ENCODE measurements at regions not wholly inside any gene's neighbourhood (a gene's known extent, or its start where the extent isn't known, plus 50 kb on each side); places are given as distances from the start of the nearest gene placed in this dataset.

- FAIRE-seq (no peak), DNase-seq (ENCODE audit: low spot score) (no peak)
Measured at GRCh38 chr1:101290922-101291561, 54.2 kb downstream of the S1PR1 start.

DNA sequence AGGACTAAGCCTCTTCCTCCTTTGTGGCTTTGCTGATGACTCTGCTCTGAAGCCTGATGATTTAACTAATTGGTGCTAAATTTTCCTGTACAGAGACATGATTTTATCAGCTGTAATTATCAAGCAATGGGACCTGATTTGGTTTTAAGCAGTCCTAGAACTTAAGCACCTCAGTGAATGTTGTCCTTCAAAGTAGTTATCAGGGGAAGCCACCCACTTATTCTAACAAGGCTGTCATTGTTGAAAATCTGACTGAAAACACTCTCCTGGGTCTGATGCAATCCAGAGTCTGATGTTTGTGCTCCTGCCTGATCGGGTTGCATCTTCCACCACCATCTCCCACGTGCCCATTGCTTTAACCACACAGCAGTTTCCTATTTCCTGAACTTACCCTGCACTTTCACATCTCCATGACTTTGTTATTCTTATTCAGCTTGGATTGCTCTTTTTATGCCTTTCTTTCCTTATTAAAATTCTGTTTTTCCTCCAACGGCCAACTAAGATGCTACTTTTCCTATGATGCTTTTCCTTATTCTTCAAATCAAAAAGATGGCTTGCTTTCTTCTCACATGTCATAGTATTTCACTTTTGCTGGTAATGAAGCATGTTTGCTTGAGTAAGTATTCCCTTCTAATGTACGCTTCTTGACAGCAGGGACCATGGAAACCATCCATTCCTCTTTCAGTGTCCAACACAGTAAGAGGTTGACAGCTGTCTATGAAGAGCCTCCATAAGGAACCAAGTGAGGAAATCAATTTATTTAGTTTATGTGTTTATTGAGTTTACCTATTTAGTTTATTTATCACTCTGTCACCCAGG lies 55.0 kb downstream of the S1PR1 start:
- peak; percentile 32 for DNase-seq (ENCODE audit: low spot score)
- no peak for FAIRE-seq

DNA sequence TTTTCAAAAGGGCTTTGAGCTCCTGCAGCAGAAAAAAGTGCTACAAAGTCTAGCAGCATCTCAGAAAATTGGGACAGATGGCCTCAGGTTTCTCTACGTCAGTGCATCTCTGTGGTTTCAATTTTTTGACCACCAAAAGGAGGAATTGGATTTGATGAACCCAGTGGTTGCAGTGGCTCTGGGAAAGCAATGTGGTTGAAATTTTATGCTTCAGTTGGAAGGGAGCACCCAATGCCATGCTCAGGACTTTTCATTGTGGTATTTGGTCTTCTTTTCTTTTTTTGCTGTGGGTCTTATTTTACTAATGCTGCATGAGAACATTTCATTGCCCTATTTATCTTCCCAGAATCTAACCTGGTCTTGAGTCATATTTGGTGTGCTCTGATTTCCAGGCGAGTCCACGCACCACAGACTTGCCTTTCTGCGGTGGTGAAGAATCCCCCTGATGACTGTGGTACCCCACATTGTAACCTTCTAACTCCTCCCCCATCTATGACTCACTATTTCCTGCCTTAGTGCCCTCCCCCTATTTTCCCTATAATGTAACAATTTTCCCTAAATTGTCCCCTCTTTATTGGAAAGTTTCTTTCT lies 56.7 kb downstream of the S1PR1 start:
- DNase-seq (ENCODE audit: low spot score) (peak; percentile 86), FAIRE-seq (peak; percentile 93)

DNA sequence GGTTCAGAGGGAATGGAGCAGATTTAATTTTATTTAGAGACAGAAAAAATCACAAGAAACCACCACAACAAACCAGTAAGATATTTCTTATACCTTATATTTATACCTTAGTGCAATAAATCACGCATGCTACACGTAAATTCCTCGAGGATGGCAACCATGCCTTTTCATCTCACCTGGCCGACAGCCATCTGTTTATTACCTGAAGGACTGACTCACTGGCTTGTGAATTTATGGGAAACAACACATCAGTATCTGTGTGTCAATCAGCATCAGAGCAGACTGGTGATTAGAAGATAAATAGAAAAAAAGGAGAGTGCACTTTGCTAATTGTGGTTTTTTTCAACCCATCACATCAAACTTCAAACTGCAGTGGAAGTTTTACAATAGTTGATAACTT lies 58.4 kb downstream of the S1PR1 start:
- no peak for DNase-seq (ENCODE audit: low spot score)
- no peak for FAIRE-seq

DNA sequence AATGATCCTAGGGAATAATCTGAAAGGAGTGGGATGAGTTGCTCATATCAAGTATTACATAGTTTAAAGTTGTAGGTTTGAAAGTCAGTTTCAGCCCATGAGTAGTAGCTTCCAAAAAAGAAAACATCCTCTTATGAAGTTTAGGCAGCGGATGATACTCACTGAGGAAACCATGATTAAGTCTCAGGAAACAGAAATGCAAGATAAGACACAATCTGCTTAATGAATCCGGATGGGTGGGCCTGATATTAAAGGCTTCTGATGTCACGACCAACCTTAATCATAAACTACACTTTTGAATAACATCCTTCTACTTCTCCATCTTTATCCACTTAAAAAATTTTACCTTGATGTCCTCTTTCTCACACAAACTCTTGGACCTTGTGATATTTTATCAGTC lies 61.8 kb downstream of the S1PR1 start:
- no peak for DNase-seq (ENCODE audit: low spot score)
- no peak for FAIRE-seq

DNA sequence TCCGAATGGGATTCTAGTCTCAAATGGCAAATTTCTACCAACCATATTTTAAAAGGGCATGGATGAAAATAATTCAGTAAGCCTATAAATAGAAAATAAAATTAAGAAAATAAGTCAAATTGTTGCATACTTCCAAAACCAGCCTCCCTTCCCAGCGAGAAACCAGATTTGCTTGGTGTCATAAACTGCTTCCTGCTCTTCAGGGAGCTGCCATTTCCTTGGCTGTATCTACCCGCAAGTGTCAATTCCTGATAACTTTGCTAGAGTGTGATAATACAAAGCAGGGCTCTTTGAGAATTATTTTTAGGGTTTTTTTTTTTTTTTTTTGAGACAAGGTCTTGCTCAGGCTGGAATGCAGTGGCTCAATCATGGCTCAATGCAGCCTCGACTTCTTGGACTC lies 62.3 kb downstream of the S1PR1 start:
- FAIRE-seq (no peak), DNase-seq (ENCODE audit: low spot score) (no peak)

GRCh38 chr1:101299710-101300109 lies 62.9 kb downstream of the S1PR1 start:
- no peak for DNase-seq (ENCODE audit: low spot score)
- no peak for FAIRE-seq

GRCh38 chr1:101300916-101301315 lies 64.1 kb downstream of the S1PR1 start:
- peak; percentile 20 for DNase-seq (ENCODE audit: low spot score)
- no peak for FAIRE-seq

DNA sequence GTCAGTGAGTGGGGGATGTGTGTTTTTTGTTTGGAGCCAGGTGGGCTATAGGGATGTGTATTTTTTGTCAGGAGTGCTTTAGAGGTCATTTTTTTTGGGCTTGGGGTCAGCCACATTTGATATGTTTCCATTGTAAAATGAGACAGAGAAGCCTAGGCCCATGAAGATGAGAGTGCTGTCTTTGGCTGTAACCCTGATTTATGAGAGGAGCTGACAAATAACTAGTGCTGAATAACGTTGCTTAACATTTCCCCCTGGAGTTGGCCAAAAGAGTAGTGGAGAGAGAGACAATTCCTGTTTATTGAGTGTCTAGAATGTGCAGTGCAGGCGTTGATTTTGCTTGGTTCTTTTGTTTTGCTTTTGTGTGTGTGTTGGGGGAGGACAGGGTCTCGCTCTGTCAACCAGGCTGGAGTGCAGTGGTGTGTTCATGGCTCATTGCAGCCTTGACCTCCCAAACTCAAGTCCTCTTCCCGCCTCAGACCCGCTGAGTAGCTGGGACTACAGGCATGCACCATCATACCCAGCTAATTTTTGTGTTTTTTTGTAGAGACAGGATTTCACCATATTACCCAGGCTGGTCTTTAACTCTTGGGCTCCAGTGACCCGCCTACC lies 64.7 kb downstream of the S1PR1 start:
- no peak for DNase-seq (ENCODE audit: low spot score)
- FAIRE-seq = no peak

DNA sequence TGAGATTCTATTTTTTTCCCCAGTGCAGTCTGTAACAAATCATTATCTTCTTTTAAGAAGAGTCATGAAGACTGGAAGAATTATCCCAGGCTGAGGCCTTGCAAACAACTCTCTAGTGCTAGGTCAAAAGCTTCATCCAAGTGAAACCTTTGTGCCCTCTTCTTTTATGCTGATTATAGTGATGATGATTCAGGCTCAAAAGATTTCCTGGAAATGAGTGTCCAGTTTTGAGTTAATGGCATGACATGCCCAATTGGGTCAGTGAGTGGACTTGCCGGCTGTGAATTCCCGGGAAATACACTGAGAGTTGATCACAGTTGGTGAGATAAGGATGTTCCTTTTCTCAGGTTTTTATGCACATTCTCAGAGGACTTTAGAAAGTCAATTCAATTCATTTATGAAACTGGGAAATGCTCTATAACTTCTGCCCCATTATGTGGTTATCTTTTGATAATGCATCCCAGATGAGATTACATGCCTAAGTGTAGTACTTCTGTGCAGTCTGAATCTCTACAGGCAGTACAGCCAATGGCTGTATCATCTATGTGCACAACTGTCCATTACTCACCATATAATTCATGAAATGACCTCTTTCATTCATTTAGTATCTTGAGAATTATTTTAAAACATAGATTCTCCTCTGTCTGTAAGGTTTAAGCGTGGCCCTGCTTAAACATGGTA lies 66.2 kb downstream of the S1PR1 start:
- peak; percentile 96 for FAIRE-seq
- DNase-seq (ENCODE audit: low spot score) = peak; percentile 83

DNA sequence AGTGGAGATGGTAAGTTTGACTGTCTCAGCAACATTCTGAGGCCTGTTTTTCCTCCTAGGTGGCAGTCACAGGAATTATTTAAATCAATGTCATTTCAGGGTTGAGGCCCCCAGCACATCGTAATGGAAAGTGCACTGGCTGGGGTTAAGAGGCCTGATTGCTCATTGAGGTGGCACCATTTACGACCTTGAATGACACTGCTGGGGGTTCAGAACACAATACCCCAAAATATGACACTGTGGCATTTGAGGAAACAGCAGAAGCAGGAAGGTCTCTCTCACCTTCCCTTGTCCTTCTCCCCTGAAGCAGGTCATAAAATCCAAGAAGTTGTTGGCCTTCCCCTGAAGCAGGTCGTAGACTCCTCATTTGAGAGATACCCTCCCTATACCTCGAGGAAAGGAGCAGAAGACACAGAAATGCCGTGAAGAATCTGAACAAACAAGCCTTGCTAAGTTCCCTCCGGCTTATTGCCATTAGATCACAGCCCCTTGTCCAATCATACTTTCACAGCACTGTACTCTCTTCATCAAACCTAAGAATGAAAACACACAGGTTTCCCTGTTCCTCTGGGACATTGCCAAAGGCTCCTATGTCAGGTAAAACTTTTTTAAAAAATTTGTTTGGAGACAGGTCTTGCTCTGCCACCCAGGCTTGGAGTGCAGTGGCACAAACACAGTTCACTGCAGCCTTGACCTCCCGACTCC lies 71.3 kb downstream of the S1PR1 start:
- DNase-seq (ENCODE audit: low spot score) (no peak), FAIRE-seq (no peak)

- DNase-seq (ENCODE audit: low spot score) (no peak), FAIRE-seq (no peak)
Measured at GRCh38 chr1:101308935-101309333, 72.1 kb downstream of the S1PR1 start.

DNA sequence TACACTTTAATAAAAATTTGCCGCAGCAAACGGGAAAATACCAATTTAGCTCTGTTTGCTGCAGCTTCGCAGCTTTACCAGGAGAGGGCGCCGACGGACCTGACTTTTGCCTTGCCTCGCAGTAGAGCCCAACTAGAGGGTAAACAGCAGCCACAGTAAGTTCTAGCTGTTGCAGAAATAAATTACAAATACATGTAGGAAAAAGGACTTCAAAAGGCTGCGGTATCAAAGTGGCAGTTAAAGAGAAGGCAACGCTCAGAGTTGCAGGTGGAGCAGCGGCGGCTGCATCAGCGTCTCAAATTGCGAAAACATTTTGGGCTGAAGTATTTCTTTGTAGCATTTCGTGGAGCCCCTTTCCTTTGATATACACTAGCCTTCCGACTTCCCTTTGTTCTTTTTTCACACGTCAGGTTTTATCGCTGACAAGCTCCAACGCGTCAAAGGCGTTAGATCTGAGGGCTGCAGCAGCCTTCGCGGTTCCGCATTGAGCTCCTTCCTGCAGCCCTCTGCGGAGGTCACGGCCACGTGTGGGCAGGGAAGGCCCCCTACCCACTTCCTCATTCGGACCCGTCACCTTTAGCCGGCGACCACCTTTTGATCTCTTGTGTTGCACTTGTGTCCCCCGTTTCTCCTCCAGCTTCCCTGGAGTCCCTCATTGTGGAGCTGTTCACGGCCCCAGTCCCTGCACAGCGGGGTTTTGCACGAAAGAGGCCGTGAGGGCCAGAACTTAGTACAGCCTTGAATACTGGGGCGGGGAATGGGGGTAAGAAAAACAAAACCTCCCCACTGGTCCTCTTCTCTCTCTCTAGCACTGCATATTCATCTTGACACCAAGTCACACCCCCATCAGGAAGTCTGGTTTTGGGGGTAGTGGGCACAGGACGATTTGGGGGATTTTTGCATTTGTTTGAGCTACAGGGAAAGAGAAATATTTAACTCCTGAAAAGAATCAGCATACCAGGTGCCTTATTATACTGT lies 72.8 kb downstream of the S1PR1 start:
- DNase-seq (ENCODE audit: low spot score) (peak; percentile 44), FAIRE-seq (peak; percentile 45)

- DNase-seq (ENCODE audit: low spot score) (no peak), FAIRE-seq (no peak)
Measured at GRCh38 chr1:101310506-101310905, 73.7 kb downstream of the S1PR1 start.

DNA sequence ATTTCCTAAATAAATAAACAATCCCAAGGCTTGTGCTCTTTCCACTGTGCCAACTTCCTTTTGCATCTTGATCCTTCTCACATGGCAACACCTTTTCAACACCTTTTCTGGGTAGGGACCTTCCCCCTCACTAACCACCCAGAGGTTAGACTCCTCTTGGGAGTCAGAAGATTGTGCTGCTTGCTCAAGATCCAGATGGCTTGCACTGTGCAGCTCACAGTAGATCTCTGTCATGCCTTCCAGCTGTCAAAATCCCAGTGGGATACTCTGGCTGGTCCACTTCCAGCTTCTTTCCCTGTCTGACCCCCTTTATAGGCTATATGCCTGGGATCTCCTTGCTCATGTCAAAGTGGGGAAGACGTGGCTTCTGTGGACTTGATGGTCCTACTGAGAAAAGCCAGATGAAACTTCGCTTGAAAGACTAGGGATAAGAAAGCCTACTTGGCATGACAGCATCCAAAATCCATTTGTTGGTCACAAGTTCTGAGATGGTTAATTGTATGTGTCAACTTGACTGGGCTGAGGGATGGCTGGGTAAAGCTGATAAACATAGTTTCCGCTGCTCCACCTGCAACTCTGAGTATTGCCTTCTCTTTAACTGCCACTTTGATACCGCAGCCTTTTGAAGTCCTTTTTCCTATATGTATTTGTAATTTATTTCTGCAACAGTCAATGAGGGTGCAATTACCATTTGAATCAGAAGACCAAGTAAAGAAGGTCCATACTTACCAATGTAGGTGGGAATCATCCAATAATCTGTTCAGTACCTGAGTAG lies 74.5 kb downstream of the S1PR1 start:
- FAIRE-seq = no peak

DNA sequence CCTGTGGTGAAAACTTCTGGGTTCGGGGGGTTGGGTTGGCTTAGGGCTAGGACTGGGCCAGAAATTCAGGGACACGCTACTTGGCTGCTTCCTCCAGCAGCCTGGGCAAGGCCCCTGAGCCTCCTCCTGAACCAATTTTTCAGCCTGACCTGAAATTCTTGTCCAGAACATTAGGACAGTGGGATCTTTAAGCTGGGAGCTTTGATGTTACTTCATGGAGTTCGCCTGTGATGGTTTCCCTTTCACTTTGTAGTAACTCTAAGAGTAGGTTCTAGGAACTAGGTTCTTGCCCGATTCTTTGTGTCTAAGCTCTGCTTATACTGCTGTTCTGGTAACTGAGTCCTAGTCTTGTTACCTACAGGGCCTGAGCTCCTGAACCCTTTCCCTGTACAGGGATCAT lies 75.3 kb downstream of the S1PR1 start:
- FAIRE-seq = no peak

More for the DNA sequence above, 74.5 kb downstream of the S1PR1 start:
- DNase-seq (ENCODE audit: low spot score) = no peak

DNA sequence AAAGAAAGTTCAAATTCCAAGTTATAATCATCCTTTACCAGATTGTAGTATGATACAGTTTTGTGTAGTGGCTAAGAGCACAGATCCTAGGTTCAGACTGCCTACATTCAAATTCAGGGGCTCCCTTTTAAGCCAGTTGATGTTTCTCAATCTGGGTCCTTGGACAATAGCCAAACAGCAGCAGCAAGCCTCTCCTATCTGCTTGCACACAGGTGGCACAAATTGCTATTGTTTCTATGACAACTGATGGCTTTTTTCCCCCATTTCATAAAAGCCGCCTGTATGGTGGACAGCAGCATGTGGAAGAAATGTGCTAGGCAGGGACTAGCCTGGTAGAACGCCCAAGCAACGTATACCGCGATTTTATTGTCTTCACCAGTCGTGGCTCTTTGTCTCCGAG lies 76.5 kb downstream of the S1PR1 start:
- DNase-seq (ENCODE audit: low spot score) (no peak), FAIRE-seq (no peak)

More for the DNA sequence above, 75.3 kb downstream of the S1PR1 start:
- no peak for DNase-seq (ENCODE audit: low spot score)

DNA sequence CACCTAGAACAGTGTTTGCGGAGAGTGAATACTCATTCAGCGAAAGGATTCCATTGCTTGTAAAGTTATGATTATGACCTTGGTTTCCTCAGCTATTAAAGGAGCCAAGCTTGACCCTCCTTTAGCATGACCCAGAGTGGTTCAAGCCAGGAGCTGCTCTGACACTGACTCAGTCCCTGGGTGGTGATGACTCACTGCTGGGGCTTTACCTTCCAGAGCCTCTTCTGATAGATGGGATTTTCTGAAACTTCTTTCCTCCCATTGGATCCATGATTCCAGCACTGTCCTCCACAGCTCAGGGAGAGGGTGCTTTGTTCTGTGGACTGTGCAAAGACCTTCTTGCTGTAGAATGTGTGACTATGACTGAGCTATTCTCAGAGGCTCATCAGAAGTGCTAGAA lies 77.4 kb downstream of the S1PR1 start:
- peak; percentile 87 for DNase-seq (ENCODE audit: low spot score)
- FAIRE-seq = peak; percentile 94

DNA sequence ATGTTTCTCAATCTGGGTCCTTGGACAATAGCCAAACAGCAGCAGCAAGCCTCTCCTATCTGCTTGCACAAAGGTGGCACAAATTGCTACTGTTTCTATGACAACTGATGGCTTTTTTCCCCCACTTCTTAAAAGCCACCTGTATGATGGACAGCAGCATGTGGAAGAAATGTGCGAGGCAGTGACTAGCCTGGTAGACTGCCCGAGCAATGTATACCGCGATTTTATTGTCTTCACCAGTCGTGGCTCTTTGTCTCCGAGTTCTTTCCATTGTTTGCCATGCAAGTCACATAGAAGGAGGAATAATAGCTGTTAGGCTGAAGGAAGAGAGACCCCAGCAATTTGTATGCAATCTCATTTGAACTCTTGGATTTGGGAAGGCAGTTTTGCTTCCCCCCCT lies 79.4 kb downstream of the S1PR1 start:
- FAIRE-seq (no peak), DNase-seq (ENCODE audit: low spot score) (no peak)

Measured in RCC 7860 (cell line).